Stimulated activated CD4-positive, alpha-beta T cell treated with anti-CD3 and anti-CD28 coated beads, Interleukin-4, amount 100 ng/mL, for 4 hours (primary cell): ENCODE measurements at regions not wholly inside any gene's neighbourhood (a gene's known extent, or its start where the extent isn't known, plus 50 kb on each side); places are given as distances from the start of the nearest gene placed in this dataset.

Experiments
- DNase-seq, 2 experiments: peaks; one replicate each; pipeline ENCODE4 v3.0.0-alpha.2; 2020

DNA sequence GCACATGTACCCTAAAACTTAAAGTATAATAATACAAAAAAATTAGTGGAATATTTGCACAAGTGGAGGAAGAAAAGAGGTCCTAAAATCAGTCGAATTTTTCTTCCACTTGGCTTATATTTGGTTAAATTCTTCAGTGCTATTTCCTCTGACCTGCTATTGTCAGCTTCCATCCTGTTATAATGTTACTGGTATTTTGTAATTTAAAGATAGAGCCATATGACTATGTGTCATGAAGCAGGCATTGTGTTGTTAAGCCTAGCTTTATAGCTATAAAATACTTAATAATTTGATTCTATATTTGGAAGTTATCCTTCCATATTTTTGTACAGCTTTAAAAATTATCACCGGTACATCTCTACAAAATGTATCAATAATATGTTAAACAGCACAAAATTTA is 455.9 kb upstream of the MARCKS start:
- no peak for DNase-seq

DNA sequence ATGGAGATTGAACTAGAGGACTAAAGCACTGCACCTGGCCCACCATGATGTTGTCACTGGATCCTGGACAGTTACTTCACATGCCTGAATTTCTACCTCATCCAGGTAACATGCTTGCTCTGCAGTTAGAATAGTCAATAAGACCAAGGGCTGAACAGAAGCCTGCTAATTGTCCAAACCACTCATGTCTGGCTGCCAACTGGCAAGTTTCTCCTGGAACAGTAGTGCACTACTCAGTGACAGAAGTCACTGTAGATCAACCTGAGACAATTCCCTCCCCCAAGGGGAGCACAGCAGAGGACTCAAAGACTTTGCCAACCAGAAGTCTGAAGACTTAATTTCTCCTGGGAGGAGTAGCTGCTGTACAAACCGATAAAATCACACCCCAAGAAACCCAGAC is 454.6 kb upstream of the MARCKS start:
- DNase-seq = no peak

DNA sequence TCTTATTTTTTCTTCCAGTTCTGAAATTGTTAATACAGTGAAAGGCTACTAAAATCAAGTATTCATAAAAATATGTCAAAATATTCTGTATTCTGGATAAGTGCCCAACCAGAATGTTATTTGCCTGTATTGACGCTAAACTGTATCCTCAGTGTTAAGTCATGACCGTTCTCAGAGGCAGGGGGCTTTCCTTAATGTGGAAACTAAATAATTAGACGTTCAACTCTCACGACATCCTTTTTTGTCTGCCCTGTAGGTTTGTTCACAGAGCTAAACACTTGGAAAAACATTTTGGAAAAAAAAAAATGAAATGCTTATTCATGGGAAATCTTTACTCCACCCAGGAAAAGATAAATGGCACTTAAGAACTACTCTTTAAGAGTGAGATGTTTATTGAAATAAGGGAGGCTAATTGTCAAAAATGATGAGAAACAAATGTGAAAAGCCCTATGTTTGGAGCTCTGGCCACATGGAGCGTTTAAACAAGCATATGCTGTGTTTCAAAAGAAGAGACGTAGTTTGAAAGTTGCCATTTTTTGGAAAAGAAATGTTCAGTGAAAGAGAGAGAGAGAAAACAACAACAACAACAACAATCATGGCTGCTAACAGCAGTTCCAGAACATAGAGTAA is 453.1 kb upstream of the MARCKS start:
- no peak for DNase-seq

DNA sequence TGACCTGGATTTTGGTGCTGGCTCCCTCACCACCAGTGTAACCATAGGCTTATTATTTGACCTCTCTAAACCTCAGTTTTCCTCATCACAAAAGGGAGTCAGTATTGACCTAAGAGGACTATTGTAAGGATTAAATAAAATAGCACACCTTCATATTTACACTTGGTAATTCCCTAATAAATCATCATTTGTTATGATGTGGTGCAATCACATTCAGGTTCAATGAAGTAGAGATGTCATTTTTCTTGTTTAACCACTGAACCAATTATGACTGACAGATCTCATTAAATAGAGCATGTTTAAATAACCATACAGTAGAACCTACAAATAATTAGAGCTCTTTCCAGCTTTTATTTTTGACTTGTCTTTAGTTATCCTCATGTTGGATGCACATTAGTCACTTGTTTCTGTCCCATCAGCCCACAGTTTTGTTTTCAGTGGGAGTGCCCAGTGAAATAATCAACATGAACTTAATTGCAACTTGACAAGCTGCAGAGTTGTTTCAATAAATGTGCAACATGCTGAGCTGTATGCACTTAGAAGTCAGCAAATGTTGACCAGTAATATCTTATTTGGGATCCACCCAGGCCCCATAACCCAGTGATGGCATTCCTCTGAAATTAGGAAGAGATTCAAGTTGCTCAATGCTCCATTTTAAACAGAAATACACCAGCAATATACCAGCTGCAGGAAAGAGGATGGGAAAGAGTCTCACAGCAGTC is 451.7 kb upstream of the MARCKS start:
- no peak for DNase-seq

DNA sequence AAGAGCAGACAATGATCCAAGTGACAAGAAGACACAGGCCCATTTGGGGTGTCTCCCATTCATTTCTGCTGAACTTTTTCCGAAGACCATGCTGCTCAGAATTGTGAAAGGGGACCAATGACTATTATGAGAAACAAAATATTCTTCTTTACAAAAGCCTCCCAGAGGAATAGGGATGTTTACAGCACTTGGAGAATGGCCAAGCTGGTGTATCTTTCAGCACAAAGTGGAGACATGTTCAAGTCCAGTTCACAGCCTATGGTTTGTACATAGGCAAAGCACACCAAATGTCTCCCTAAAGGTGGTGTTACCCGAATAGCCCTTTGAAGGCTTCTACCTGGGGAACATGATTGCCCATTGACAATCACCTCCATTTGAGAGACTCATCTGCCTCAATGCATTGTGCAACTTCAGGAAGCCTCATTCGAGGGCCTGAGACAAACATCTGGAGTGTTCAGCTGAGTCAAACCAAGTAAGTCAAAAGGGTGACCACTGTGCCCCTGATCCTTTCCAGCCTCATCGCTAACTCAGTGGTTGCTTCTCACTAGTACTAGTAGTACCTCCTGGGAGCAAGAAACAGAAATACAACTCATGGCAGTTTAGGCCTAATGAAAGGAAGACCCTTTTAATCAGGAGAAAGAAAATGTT is 451.0 kb upstream of the MARCKS start:
- no peak for DNase-seq

DNA sequence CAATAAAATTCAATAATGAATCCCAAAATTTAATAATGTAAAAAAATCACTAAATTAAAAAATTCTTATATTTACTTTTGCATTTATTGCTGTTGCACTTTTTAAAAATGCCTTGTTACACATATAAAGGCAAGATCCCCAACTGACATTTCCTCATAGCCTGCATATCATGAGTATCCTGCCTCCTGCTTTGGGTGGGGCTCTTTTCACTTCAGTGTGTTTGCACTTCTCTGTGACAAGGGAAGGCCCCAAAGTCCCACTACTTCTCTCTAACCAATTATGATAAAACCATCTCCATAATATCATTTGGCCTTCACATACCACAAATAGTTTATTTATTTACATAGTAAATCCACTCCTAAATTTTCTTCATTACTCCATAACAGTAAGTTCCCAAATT is 446.1 kb upstream of the MARCKS start:
- no peak for DNase-seq

DNA sequence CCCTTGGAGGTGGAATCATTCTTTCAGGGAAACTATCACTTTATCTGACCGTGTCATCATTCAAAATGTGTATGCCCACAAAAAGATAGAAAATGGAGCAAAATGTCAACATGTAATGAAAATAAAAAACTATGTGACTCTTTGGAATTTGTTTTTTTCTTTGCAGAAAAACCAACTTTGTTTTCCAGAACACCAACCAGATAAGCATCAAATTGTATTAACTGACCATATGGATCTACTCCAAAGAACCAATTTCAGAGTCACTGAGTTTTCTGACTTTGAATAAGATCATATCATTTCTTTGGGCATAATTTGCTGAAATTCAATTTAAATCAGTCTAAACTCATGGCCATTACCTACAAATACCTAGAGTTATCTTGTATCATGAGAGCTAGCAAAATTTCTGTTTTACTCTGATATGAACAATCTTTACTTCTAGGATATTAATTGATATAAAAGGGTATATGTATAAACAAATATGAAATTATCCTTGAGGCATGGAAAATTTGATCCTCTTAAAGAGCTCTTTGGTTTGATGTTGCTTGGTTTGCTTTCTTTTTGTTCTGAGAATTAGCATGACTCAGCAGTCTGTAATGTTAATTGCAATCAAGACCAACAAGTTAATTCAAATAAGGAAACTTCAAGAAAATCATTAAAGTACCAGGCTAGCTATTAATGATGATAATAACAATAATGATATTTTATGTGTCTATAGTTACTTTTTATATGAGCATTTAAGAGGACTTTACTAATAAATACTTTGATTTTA is 444.4 kb upstream of the MARCKS start:
- DNase-seq = no peak

DNA sequence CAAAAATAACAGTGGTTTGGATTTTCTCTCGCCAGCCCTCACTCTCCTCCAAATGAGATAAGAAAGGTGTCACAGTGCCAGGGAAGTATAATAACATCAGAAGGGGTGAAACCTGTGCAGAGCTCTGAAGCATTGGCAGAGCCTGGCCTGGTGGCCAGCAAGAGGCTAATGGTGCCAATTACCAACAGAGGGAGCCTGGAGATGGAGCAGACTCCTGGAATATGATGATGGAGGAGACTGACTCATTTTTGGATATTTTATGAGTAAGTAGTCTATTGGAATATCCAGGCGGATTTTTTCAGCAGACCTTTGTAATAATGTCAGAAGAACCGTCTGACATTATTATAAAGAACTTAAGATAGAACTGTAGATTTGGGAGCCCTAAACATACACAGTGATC is 442.6 kb upstream of the MARCKS start:
- DNase-seq = no peak

DNA sequence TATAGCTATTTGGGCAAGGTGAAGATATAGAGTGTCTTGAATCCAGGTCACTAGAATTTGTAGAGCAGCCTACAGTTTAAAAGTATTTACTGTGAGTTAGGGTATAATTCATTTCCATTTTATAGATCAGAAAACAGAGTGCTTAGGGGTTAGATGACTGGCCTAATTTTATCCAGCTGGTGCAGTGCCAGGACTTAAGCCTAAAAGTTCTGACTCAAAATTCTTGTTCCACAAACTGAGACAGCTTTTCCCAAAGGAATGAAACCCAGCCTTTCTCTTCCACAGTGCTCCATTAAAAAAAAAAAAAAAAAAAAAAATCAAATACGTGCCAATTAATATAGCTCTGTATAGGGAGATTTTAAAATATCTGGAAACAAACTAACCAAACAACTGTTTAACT is 441.0 kb upstream of the MARCKS start:
- no peak for DNase-seq

DNA sequence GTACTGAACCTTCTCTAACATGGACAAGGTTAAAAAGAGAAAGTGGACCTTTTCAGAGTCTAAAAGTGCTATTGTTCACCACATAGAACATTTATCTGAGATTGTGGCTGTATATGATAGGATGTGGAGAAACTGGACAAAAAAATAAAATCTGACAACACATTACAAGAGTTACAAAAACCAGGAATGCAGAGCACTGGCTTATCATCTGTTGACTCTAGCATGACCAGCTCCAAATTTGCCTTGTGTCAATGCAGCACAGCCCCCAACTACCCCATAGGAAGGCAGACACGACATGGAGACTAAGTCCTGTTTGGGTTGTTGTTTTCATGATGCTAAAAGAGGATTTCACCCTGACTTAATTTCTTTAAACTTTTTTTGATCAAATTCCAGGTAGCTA is 436.9 kb upstream of the MARCKS start:
- DNase-seq = no peak

DNA sequence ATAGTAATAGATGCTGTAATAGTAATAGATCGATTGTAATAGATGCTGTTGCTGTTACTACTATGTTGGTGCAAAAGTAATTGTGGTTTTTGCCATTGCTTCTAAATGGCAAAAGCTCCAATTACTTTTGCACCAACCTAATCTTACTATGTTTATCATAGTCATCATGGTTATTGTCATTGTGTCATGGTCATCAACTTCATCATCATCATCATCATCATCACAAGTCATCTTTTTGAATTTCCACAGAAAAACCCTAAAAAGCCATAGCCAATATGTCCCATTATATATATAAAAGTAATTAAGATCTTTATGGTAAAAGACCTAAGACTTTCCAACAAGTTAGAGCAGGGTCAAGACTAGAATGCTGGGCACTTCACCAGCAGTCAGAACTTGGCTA is 435.1 kb upstream of the MARCKS start:
- no peak for DNase-seq

DNA sequence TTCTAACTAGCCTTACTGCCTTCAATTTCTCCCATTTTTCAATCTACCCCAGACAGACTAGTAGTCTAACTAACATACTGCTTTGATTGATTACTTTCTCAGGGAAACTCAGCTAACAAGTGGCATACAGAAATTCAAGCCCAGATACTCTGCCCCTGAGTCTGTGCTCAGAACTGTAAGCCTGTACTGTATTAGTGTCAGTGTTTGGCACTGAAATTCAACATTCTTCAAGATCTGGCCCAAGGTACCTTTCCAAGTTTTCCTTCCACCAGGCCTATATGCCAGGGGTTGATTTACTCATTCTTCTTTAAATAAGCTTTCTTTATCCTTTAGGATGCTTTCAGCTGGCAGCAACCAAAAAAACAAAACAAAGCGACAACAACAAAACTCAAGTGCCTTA is 433.2 kb upstream of the MARCKS start:
- DNase-seq = no peak

DNA sequence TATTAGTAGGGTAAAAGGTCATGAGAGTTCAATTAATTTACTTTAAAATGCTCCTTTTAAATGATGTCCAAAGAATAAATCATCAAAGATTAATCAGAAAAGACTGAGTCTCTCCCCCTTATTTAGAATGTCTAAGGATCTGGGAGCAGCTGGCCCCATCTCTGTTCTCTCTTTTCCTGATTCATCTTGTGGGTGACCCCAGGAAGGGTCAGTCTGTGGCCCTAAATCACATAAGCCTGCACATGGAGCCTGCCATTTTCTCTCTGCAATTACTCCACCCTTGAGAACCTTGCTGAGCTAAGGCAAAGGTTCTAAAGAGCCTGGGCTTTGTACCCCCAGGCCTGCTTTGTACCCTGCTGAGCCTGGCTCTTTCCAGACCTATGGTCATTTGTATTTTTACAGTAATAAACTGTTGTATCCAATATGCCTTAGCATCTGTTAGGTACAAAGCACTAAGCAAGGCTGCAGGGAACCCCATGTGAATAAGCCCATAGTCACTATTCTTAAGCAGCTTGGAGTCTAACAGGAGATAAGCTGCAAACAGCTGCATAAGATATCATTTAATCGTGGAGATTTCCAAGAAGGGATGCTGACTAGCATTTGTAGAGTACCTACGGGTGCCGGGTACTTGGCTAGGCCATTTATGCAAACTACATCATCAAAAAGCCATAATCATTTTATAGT is 431.0 kb upstream of the MARCKS start:
- no peak for DNase-seq

DNA sequence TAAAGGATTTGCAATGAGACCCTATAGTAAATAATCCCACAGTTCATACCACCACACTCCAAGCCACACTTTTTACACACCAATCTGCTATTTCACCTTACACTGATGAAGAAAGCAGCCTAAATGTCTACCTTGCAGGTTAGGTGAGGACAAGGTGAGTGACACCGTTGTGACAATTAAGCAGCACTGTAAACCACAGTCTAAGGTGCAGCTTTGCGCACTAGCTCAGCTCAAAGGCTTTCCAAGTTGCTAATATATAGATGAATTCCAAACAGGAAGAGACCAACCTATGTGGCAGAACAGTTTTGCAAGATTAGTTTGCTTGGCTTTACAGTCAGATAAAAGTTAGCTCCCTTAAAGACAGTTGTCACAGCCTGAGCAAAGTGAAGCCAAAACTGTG is 429.5 kb upstream of the MARCKS start:
- DNase-seq = no peak

DNA sequence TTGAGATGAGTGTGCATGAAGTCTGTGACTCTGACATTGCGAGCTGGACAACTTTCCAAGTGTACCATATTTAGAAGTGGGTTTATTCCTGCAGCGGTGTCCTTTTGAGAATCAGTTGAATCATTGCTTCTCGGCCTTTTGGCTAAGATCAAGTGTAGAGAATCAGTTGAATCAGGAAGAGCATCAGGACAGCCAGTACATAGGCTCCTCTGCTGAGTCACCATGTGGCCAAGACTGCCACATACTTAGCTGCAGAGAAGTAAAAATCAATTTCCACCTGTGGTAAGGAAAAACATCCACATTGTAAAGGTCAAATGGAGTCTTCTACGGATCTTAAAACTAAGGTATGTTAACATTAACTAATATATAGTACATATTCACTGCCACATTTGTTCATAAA is 428.4 kb upstream of the MARCKS start:
- DNase-seq = no peak

DNA sequence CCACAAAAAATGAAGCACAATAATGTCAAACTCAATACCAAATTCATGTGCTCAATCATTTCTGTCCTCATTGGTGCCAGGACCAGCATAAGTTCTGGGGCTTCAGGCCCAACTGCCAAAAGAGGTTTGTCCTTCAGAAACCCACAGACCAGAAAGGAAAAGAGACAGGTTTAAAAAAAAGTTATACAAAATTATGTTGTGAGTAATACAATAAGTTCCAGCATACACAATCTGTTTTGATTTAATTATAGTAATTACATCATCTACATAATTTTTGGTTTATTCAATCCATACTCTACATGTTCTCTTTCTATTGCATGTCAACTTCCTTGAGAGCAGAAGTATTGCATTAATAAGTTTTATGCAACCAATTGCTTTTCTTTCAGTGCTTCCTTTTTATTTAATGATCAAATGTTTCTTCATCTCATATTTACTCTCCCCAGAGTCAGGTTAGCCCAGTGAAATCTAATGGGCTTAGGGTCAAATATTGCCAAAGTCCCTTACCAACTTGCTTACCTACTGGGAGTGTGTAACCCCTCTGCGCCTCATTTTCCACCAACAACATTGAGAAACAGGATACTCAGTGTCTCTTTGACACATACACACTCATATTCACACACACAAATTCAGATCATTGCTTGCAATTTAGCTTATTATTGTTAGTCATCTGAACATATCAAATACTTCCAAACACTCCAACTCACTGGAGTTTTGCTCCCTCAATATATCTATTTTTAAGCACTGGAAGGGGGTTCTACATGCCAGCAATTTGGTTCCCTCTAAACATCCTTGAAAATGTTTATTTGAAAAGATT is 424.4 kb upstream of the MARCKS start:
- DNase-seq = no peak

DNA sequence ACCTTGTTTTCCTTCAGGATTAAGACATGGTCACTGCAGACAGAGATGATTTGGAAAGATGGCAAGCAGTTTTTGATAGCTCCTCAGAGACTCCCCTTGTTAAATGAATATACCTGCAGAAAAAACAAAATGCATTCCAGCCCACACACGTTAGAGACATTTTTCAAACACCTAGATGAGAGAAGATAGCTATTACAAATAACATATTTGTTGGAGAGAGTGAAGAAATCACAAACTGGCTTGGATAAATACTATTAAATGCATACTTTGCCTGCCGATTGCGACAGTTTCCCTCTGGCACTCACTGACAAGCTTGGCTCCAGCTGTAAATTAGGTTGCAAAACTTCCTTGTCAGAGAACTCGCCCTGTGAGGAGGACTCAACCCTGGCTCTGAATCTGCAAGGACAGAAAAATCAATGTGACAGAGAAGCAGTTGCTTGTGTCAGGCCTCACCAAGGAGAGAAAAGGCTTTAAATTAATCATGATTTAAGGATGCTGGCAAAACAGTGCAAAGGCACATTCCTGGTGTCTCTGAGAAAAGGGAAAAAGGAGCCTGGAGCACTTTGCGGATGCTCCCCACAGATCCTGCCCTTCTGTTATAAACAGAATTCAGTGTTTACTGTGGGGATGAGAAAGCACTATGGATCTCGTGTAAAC is 423.7 kb upstream of the MARCKS start:
- DNase-seq = no peak

DNA sequence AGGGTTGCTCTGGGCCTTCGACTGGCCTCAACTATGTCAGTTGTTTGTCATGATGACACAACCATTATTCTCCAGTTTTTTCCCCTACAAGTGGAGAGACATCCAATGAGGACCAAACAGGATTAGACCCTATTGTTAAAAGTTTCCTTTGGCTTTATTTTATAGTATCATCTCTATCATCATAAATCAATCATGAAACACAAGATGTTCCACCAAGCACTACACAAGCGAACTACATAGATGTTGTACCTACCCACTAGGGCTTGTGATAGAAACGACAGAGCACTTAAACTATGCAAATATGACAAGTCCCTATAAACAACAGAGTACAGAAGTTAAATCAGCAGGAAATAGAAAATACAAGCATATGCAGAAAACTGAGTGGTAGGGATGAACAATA is 422.5 kb upstream of the MARCKS start:
- no peak for DNase-seq

DNA sequence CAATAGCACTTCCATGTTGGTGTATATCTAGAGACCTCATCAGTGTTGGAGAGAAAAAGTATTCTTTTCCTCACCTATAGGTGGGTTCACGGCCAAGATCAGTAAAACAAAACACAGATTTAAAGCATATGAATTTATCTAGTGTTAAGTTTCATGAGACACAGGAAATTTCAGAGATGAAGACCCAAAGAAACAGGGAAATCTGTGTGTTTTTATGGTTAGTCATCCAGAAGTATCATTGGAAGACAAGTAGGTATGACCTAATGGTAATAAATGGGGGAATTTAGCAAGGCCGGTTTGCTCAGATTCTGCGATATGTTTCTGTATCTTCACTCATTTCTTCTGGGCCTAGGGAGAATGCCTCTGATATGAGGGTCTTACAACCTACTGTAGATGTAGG is 419.6 kb upstream of the MARCKS start:
- DNase-seq = no peak

DNA sequence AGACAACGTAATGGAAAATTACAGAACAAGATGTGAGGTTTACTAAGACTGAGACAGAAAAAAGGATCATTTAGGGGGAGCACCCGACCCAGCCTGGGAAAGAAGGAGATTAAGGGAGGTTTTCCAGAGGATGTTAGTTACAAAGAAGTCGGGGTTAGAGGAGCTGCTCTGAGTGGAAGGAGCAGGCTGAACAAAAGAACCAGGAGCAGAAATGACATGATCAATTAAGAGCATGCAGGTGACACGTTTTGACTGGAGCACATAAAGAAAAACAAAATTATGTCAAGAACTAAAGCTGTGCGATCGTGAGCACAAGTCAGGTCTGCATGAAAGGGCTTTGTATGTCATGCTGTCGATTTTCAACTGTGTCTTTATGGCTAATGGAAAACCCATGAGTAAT is 417.3 kb upstream of the MARCKS start:
- DNase-seq = no peak

DNA sequence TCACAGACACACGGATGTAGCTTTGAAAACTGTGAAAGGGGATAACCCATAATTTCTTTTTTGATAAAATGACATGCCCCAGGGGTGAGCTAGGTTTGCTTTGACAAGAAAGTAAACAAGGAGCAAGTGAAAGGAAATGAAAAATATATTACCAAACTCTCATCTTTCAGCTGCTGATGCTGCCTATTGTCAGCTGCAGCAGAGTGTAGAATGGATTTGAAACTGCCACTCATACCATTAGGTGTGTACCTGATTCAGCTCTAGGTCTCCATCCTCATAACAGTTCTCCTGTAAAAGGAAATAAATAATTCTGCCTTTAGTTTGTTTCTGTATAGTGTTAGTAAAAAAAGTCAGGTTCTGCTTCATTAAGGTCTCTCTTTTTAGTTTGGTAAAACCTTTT is 415.1 kb upstream of the MARCKS start:
- DNase-seq = no peak

DNA sequence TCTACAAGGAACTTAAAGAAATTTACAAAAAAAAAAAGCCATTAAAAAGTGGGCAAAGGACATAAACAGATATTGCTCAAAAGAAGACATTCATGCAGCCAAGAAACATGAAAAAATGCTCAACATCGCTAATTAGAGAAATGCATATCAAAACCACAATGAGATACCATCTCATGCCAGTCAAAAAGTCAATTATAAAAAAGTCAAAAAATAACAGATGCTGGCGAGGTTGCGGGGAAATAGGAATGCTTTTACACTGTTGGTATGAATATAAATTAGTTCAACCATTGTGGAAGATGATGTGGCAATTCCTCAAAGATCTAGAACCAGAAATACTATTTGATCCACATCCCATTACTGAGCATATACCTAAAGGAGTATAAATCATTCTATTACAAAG is 411.9 kb upstream of the MARCKS start:
- no peak for DNase-seq
